A549 (cell line): ENCODE measurements at regions not wholly inside any gene's neighbourhood (a gene's known extent, or its start where the extent isn't known, plus 50 kb on each side); places are given as distances from the start of the nearest gene placed in this dataset.

Experiments
- BHLHE40 ChIP-seq: IDR thresholded peaks from 2 replicates; pipeline ENCODE4 v1.6.1; 2012; ENCODE audit warnings: low read depth, low read length, inconsistent platforms
- CEBPB ChIP-seq, 2 experiments: fragments of >200 bp in 1 of 2; sonication (Bioruptor Twin) in 1 of 2; formaldehyde crosslinking in 1 of 2; IDR thresholded peaks; 2 replicates each; pipeline ENCODE4 v1.6.1; 2012 to 2016
- EP300 ChIP-seq, 2 experiments: fragments of >200 bp; sonication (Bioruptor Twin); formaldehyde crosslinking; IDR thresholded peaks; 2 replicates in 1 of 2; 3 replicates in 1 of 2; pipeline ENCODE4 v1.6.1; 2016 to 2017
- HOXA7 ChIP-seq: fragments of 250-450 bp; sonication (Bioruptor Pico); IDR thresholded peaks from 2 replicates; pipeline ENCODE4 v1.5.0; 2020; ENCODE audit warnings: mild to moderate bottlenecking, moderate library complexity
- POLR2A ChIP-seq: IDR thresholded peaks from 2 replicates; pipeline ENCODE4 v1.6.1; 2012; ENCODE audit warnings: mild to moderate bottlenecking, low read length
- ZC3H11A ChIP-seq: fragments of 450-650 bp; IDR thresholded peaks from 2 replicates; pipeline ENCODE4 v1.6.1; 2014; ENCODE audit warnings: antibody characterized with exemption, mild to moderate bottlenecking
- ZFP36 ChIP-seq: fragments of 450-650 bp; IDR thresholded peaks from 2 replicates; pipeline ENCODE4 v1.6.1; 2014; ENCODE audit warnings: borderline replicate concordance; ENCODE audit not compliant: partially characterized antibody
- TF ChIP-seq, protein P1 (sequence below): IDR thresholded peaks from 2 replicates; pipeline ENCODE4 v1.6.1; 2012
- TF ChIP-seq, protein P2 (sequence below): fragments of >200 bp; sonication (Bioruptor Twin); formaldehyde crosslinking; IDR thresholded peaks from 3 replicates; pipeline ENCODE4 v1.5.1; 2016
- TF ChIP-seq, protein P3 (sequence below): IDR thresholded peaks from 2 replicates; pipeline ENCODE4 v1.6.1; 2012

DNA sequence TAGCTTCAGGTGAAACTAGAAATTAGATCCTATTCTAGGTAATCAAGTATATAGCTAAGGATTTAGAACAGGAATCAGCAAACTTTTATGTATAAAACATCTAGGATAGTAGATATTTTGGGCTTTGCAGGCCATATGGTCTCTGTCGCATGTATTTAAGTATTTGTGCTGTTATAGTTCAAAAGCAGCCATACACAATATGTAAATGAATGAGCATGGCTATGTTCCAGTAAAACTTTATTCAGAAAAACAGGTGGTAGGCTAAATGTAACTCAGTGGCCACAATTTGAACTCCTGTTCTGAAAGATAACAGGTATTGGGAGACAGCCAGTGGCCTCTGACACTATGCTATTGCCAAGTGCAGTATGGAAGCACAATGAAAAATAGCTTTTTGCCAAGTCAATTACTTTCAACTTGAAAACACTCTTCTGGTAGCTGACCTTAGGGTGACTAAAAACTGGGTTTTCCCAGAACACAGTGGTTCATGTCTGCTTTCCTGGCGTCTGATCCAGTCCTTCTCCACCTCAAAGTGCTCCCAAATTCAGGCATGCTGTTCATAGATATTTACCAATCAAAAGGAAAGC is 304.7 kb upstream of the SYT4 start:
- TF ChIP-seq, protein P1, sequence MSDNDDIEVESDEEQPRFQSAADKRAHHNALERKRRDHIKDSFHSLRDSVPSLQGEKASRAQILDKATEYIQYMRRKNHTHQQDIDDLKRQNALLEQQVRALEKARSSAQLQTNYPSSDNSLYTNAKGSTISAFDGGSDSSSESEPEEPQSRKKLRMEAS = no peak
- TF ChIP-seq, protein P2, sequence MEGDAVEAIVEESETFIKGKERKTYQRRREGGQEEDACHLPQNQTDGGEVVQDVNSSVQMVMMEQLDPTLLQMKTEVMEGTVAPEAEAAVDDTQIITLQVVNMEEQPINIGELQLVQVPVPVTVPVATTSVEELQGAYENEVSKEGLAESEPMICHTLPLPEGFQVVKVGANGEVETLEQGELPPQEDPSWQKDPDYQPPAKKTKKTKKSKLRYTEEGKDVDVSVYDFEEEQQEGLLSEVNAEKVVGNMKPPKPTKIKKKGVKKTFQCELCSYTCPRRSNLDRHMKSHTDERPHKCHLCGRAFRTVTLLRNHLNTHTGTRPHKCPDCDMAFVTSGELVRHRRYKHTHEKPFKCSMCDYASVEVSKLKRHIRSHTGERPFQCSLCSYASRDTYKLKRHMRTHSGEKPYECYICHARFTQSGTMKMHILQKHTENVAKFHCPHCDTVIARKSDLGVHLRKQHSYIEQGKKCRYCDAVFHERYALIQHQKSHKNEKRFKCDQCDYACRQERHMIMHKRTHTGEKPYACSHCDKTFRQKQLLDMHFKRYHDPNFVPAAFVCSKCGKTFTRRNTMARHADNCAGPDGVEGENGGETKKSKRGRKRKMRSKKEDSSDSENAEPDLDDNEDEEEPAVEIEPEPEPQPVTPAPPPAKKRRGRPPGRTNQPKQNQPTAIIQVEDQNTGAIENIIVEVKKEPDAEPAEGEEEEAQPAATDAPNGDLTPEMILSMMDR = no peak
- TF ChIP-seq, protein P3, sequence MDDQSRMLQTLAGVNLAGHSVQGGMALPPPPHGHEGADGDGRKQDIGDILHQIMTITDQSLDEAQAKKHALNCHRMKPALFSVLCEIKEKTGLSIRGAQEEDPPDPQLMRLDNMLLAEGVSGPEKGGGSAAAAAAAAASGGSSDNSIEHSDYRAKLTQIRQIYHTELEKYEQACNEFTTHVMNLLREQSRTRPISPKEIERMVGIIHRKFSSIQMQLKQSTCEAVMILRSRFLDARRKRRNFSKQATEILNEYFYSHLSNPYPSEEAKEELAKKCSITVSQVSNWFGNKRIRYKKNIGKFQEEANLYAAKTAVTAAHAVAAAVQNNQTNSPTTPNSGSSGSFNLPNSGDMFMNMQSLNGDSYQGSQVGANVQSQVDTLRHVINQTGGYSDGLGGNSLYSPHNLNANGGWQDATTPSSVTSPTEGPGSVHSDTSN = no peak
- no peak for TF ChIP-seq EP300 (IDR thresholded peaks at IDR 0.05)
- no peak for TF ChIP-seq CEBPB (IDR thresholded peaks at IDR 0.05)
- no peak for TF ChIP-seq ZFP36
- TF ChIP-seq ZC3H11A = no peak
- no peak for TF ChIP-seq HOXA7 (CRISPR knock-in tag)
- no peak for TF ChIP-seq BHLHE40
- no peak for TF ChIP-seq POLR2A
